Activated CD4-positive, alpha-beta memory T cell treated with anti-CD3 and anti-CD28 coated beads for 36 hours (primary cell): ENCODE measurements at regions not wholly inside any gene's neighbourhood (a gene's known extent, or its start where the extent isn't known, plus 50 kb on each side); places are given as distances from the start of the nearest gene placed in this dataset.
"Not testable (repeated sequence)": the region's sequence is repeated elsewhere in the genome, so short reads cannot be mapped to it uniquely, and the experiment has no call there.

Source experiments
- CTCF ChIA-PET: fragments of 350-600 bp; sonication (Branson Sonifier 250); formaldehyde crosslinking; loops from one replicate; lab custom pipeline; 2021; ENCODE audit warnings: antibody characterized with exemption, inconsistent platforms; lab: Charles Lee
- POLR2A ChIA-PET: fragments of 350-600 bp; sonication (Branson Sonifier 250); formaldehyde crosslinking; loops from one replicate; lab custom pipeline; 2021; ENCODE audit warnings: antibody characterized with exemption; lab: Charles Lee
- DNase-seq: peaks from one replicate; pipeline ENCODE4 v3.0.0-alpha.2; 2020
- H3K27ac Mint-ChIP-seq: one replicate; pipeline ENCODE4 v1.8.0; 2021; ENCODE audit warnings: mixed read lengths
- H3K27me3 Mint-ChIP-seq: one replicate; pipeline ENCODE4 v1.8.0; 2021; ENCODE audit warnings: mixed read lengths
- H3K36me3 Mint-ChIP-seq: one replicate; pipeline ENCODE4 v1.8.0; 2021; ENCODE audit warnings: mixed read lengths
- H3K4me1 Mint-ChIP-seq: one replicate; pipeline ENCODE4 v1.8.0; 2021; ENCODE audit warnings: low read depth, mixed read lengths
- H3K4me3 Mint-ChIP-seq: one replicate; pipeline ENCODE4 v1.8.0; 2021; ENCODE audit warnings: mild to moderate bottlenecking, mixed read lengths
- H3K9me3 Mint-ChIP-seq: one replicate; pipeline ENCODE4 v1.8.0; 2021; ENCODE audit warnings: mixed read lengths
- intact Hi-C: fragments of 100-400 bp; cut with micrococcal nuclease; formaldehyde crosslinking; loops from one replicate; pipeline ENCODE4 v1.15.1; 2023

DNA sequence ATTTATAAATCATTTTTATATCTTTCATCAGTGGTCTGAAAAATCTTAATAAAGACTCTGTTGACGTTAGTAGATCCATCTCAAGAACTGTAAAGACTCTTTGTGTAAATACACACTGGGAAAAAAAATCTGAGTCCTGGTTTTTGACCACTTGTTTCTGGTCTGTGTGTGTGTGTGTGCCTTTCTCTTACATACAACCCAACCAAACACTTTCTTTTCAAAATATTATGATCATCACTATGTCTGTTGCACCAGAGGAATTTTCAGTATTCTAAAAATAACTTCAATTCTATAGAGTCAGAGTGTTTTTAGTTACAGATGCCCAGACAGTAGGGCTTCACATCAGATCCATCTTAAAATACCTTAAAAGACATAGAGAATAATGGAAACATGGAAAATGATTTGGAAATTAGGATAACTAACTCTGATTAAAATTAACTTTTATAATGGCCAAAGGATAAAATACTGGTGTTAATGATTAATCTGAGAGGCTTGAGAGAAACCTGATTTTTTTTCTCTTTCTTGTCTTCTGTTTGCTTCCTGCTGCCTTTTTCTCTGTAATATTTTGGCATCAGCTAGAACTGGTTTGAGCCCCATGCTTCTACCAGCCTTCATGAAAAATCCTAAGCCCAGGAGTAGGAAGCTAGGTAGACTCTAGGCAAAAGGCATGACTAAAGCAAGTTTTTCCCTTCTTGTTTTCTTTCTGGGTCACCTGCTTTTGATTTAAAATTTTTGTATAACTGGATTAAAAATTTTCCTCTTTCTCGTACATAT, 99.7 kb downstream of the ATXN3L start:
- H3K4me1 Mint-ChIP-seq = peaks cover 3% of the 10 kb centered on the region
- no peak for DNase-seq
- no peaks in the 10 kb centered on the region for H3K36me3 Mint-ChIP-seq
- POLR2A ChIA-PET = no interaction called here
- H3K4me3 Mint-ChIP-seq = no peak overlapping the region
- no peaks in the 10 kb centered on the region for H3K27me3 Mint-ChIP-seq
- CTCF ChIA-PET = no interaction called here
- intact Hi-C loops = no loop called here
- H3K27ac Mint-ChIP-seq = no peak overlapping the region
- H3K9me3 Mint-ChIP-seq = no peaks in the 10 kb centered on the region

DNA sequence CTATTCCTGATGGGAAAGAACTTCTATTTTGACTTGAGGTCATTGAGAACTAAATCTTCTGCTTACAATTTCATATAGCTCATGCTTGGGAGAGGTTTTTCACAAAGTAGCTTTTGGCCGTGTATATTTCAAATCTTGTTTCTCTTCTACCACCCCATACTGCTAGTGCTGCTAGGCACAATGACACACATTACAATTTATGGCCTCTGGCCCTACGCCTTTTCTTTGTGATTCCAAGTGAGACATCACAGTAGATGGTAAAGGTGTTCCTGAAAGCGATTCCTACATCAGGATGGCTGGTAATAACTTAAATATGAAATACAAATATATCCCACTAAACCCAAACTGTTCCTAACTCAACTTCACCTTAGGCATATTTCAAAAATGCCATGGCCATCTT, 101.1 kb downstream of the ATXN3L start:
- H3K27me3 Mint-ChIP-seq = no peaks in the 10 kb centered on the region
- intact Hi-C loops = no loop called here
- DNase-seq = no peak
- peaks cover 3% of the 10 kb centered on the region for H3K4me1 Mint-ChIP-seq
- H3K4me3 Mint-ChIP-seq = no peak overlapping the region
- H3K9me3 Mint-ChIP-seq = no peaks in the 10 kb centered on the region
- ChIA-PET POLR2A (no interaction called here), CTCF (no interaction called here)
- H3K36me3 Mint-ChIP-seq = no peaks in the 10 kb centered on the region
- H3K27ac Mint-ChIP-seq = no peak overlapping the region

DNA sequence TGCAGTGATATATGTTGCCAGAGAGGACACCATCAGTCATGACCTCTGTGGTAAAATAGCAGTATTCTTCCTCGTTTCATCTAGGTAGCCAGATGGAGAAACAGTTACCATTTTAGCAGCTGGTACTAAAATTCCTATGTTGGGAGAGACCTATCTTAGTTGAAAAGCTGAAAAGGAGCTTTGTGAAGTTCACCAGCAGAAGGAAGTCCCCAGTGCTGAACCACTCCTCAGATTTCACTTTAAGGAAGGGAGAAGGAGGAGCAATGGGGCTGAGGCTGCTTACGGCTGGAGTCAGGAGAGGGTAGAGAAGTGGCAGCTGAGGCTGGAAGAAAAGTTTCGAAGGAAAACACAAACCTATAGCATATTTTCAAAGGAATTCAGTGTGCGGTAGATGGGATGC, 103.7 kb downstream of the ATXN3L start:
- no peaks in the 10 kb centered on the region for H3K9me3 Mint-ChIP-seq
- CTCF ChIA-PET = interaction anchor here (1.8 kb wide), 1 partner anchor 269 kb away, joined by 5 read pairs; no protein-coding TSS in a partner anchor
- peaks cover 3% of the 10 kb centered on the region for H3K4me1 Mint-ChIP-seq
- H3K27ac Mint-ChIP-seq = no peak overlapping the region
- no peak for DNase-seq
- H3K36me3 Mint-ChIP-seq = no peaks in the 10 kb centered on the region
- H3K4me3 Mint-ChIP-seq = no peak overlapping the region
- H3K27me3 Mint-ChIP-seq = no peaks in the 10 kb centered on the region
- POLR2A ChIA-PET = no interaction called here
- intact Hi-C loops = no loop called here

DNA sequence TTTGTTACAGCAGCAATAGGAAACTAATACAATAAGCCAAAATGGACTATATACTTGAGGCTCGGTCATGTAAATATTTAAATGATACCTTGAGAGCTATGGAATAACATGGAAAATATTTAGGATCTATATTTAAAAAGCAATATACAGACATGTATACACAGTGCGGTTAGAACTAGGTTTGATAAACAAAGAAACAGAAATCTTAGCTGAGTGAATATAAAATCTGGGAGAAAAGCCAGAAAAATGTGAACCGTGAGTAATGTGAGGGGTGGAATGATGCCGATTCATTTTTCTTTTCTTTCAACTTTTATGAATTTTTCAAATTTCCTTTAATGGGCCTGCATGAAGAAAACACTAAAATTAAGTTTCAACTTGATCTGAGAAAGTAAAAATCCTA, 104.1 kb downstream of the ATXN3L start:
- H3K4me3 Mint-ChIP-seq = no peak overlapping the region
- ChIA-PET POLR2A (no interaction called here), CTCF (interaction anchor here (1.8 kb wide), 1 partner anchor 269 kb away, joined by 5 read pairs; no protein-coding TSS in a partner anchor)
- DNase-seq = no peak
- H3K4me1 Mint-ChIP-seq = no peaks in the 10 kb centered on the region
- no peak overlapping the region for H3K27ac Mint-ChIP-seq
- no peaks in the 10 kb centered on the region for H3K27me3 Mint-ChIP-seq
- intact Hi-C loops = no loop called here
- H3K9me3 Mint-ChIP-seq = no peaks in the 10 kb centered on the region
- no peaks in the 10 kb centered on the region for H3K36me3 Mint-ChIP-seq

DNA sequence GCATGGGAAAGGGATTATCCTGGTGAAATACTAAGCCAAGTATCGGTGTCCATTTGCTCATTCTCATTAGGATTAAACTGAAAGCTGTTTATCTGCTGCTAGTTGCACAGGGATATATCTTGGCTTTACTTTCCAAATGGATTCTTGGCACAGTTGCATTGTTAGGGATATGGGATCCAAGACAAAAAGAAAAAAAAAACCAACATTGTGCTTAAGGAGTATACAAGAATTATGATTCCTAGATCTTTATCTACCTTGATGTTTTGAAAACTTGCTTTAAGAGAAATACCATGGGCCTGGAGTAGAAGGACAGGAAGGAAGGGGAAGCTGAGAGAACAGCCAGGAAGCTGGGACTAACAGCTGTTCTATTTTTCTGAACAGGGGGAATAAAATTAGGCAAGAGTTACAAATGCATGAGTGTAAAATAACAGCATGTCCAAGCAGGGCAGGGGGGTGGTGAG, 107.6 kb downstream of the ATXN3L start:
- H3K9me3 Mint-ChIP-seq = no peaks in the 10 kb centered on the region
- no peaks in the 10 kb centered on the region for H3K27me3 Mint-ChIP-seq
- no peak for DNase-seq
- no peak overlapping the region for H3K27ac Mint-ChIP-seq
- H3K36me3 Mint-ChIP-seq = no peaks in the 10 kb centered on the region
- no peak overlapping the region for H3K4me3 Mint-ChIP-seq
- intact Hi-C loops = no loop called here
- CTCF ChIA-PET = no interaction called here
- POLR2A ChIA-PET = no interaction called here
- no peaks in the 10 kb centered on the region for H3K4me1 Mint-ChIP-seq

DNA sequence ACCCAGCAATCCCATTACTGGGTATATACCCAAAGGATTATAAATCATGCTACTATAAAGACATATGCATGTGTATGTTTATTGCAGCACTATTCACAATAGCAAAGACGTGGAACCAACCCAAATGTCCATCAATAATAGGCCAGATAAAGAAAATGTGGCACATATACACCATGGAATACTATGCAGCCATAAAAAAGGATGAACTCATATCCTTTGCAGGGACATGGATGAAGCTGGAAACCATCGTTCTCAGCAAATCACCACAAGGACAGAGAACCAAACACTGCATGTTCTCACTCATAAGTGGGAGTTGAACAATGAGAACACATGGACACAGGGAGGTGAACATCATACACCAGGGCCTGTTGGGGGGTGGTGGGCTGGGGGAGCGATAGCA, 109.7 kb downstream of the ATXN3L start:
- H3K27ac Mint-ChIP-seq, H3K36me3 Mint-ChIP-seq, H3K27me3 Mint-ChIP-seq, POLR2A ChIA-PET, DNase-seq, H3K9me3 Mint-ChIP-seq, H3K4me1 Mint-ChIP-seq, H3K4me3 Mint-ChIP-seq, CTCF ChIA-PET, intact Hi-C loops: not testable (repeated sequence)

DNA sequence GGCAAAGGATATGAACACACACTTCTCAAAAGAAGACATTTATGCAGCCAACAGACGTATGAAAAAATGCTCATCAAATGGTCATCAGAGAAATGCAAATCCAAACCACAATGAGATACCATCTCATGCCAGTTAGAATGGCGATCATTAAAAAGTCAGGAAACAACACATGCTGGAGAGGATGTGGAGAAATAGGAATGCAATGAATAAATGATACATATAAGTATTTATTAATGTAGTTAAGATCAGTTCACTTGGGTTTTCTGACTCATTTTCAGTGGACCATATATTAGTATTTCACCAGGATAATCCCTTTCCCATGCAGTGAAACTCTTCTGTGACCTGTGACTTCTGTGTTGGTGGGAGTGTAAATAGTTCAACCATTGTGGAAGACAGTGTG, 110.1 kb downstream of the ATXN3L start:
- POLR2A ChIA-PET, H3K36me3 Mint-ChIP-seq, DNase-seq, H3K4me1 Mint-ChIP-seq, H3K27ac Mint-ChIP-seq, H3K4me3 Mint-ChIP-seq, CTCF ChIA-PET, H3K27me3 Mint-ChIP-seq, H3K9me3 Mint-ChIP-seq, intact Hi-C loops: not testable (repeated sequence)

DNA sequence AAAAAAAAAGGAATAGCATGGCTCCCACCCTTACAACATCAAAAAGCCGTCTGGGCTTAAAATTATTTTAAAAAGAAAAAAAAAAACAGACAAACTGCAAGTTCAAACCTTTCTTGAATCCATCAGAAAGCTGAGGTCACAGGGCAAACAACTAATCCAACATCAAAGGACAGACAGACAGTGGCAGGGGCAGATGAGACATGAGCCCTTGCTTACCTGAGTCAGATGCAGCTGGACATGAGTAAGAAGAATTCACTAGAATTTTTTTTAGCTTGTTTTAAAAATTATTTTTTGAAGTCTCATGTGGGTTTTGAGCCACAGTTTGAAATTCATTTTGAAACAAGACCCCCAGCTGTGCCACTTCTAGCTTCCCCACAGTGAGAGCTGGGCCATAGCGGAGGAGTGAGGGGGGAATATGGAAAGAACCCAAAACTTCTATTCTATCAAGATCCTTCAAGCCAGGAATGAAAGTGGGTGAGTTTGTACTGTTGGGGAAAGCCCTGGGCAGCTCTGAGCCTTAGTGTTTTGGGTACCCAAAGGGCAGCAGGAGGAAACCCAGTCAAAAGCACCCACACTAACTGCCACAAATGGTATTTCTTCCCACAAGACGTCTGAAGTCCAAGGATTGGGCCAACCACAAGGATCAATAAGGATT, 111.4 kb downstream of the ATXN3L start:
- CTCF ChIA-PET = no interaction called here

DNA sequence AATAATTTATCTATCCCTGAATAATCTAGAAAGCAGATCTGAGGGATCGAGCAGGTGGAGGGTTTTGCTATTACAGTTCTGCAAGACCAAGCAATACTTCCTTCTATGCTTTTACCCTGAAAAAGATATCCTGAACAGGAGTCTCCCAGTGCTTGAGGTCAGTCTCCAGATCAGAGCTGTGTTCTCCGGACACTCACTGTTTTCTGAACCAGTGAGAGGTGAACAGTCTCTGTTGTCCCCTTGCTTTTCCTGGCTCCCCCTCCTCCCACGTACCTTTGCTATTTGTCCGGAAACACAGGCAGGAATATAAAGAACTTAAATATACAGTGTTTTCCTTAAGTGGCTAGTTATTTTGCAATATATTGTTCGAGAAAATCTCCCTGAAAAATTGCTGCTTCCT, 116.6 kb downstream of the ATXN3L start:
- ChIA-PET CTCF (no interaction called here), POLR2A (no interaction called here)
- no peak for DNase-seq
- Mint-ChIP-seq H3K27me3 (no peaks in the 10 kb centered on the region), H3K4me3 (no peak overlapping the region), H3K4me1 (no peaks in the 10 kb centered on the region), H3K27ac (no peak overlapping the region), H3K36me3 (no peaks in the 10 kb centered on the region), H3K9me3 (no peaks in the 10 kb centered on the region)
- intact Hi-C loops = no loop called here

More for the DNA sequence above, 111.4 kb downstream of the ATXN3L start:
- no peak for DNase-seq
- H3K27ac Mint-ChIP-seq = no peak overlapping the region
- H3K27me3 Mint-ChIP-seq = no peaks in the 10 kb centered on the region
- H3K36me3 Mint-ChIP-seq = no peaks in the 10 kb centered on the region
- H3K9me3 Mint-ChIP-seq = no peaks in the 10 kb centered on the region
- POLR2A ChIA-PET = no interaction called here
- intact Hi-C loops = no loop called here
- no peak overlapping the region for H3K4me3 Mint-ChIP-seq
- no peaks in the 10 kb centered on the region for H3K4me1 Mint-ChIP-seq

DNA sequence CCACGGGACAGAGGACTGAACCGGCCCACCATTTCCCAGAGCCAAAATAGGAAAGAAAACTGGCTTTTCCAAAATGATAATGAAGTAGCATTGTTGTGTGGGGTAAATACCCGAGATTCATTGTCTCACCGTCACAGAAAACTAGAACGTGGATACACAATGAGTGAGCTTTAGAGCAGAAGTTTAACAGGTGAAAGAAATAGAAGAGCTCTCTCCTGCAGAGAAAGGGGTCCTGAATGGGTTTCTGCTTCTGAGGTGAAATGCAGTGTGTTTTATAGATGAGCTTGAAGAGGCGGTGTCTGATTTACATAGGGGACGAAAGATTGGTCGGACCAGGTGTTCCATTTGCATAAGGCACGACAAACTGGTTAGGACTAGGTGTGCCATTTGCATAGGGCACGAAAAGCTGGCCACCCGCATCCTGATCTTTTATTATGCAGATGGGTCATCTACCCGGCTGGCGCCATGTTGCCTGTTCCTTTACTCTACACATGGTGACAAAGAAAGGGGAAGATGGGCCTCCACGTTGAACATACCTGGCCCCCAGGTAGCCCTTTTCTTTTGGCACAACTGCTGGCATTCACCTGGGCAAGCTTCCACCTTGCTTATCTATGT, 118.1 kb downstream of the ATXN3L start:
- CTCF ChIA-PET = no interaction called here
- Mint-ChIP-seq H3K4me3 (no peak overlapping the region), H3K36me3 (no peaks in the 10 kb centered on the region), H3K4me1 (no peaks in the 10 kb centered on the region), H3K9me3 (no peaks in the 10 kb centered on the region), H3K27ac (no peak overlapping the region), H3K27me3 (no peaks in the 10 kb centered on the region)
- DNase-seq = no peak
- POLR2A ChIA-PET = no interaction called here
- intact Hi-C loops = no loop called here

DNA sequence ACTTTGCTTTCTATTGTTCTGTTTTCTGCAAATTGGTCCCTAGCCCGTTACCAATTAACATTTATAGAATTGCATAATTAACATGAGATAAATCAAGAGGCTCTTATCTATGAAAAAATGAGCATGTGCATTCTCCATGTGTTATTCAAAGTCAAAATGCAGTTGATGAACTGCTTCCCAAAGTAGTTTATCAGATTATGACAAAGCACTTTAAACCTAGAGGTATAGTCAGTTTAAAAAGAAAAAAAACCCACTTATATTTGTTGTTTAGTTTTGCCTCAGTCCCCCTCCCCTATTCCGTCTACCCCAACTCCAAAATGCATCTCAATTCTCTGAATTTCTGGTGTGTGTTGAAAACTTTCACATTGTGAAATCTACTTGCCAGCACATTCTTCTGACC, 119.5 kb downstream of the ATXN3L start:
- intact Hi-C loops = no loop called here
- Mint-ChIP-seq H3K4me1 (no peaks in the 10 kb centered on the region), H3K36me3 (no peaks in the 10 kb centered on the region), H3K27me3 (no peaks in the 10 kb centered on the region), H3K27ac (no peak overlapping the region), H3K9me3 (no peaks in the 10 kb centered on the region), H3K4me3 (no peak overlapping the region)
- CTCF ChIA-PET = no interaction called here
- POLR2A ChIA-PET = no interaction called here
- DNase-seq = no peak

DNA sequence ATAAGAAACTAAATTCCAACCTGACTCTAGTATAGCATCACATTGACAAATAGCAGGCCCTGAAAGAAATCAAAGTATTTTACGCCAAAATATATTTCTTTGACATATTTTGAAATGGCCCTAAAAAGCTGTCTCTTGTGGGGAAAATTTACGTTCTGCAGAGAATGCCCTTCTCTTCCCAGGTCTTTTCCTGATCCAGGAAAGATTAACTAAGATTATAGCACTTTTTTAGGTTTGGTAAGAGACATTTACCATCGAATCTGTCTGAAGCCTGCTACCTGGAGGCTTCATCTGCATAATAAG, 121.1 kb downstream of the ATXN3L start:
- peaks cover 3% of the 10 kb centered on the region for H3K4me1 Mint-ChIP-seq
- no peak for DNase-seq
- ChIA-PET POLR2A (no interaction called here), CTCF (no interaction called here)
- no peaks in the 10 kb centered on the region for H3K9me3 Mint-ChIP-seq
- H3K36me3 Mint-ChIP-seq = no peaks in the 10 kb centered on the region
- no peak overlapping the region for H3K27ac Mint-ChIP-seq
- intact Hi-C loops = no loop called here
- H3K27me3 Mint-ChIP-seq = no peaks in the 10 kb centered on the region
- no peak overlapping the region for H3K4me3 Mint-ChIP-seq
